BE2C (cell line): ENCODE measurements at regions not wholly inside any gene's neighbourhood (a gene's known extent, or its start where the extent isn't known, plus 50 kb on each side); places are given as distances from the start of the nearest gene placed in this dataset.

Experiments
- DNase-seq: peaks from one replicate; pipeline ENCODE4 v3.0.0-alpha.2; 2020
- H3K27me3 ChIP-seq: fragments of 250-450 bp; sonication (Bioruptor Pico); 2 replicates; pipeline ENCODE4 v1.5.1; 2020; ENCODE audit warnings: mild to moderate bottlenecking
- H3K36me3 ChIP-seq: fragments of 250-450 bp; sonication (Bioruptor Pico); 2 replicates; pipeline ENCODE4 v1.5.1; 2020; ENCODE audit warnings: mild to moderate bottlenecking
- H3K4me1 ChIP-seq: fragments of 250-450 bp; sonication (Bioruptor Pico); 2 replicates; pipeline ENCODE4 v1.5.1; 2020
- H3K4me3 ChIP-seq: 2 replicates; pipeline ENCODE4 v1.5.1; 2011; ENCODE audit warnings: low read depth, low read length
- H3K9me3 ChIP-seq: fragments of 250-450 bp; sonication (Bioruptor Pico); 2 replicates; pipeline ENCODE4 v1.5.1; 2020
- TF ChIP-seq, protein P1 (sequence below): IDR thresholded peaks from 2 replicates; pipeline ENCODE4 v1.5.1; 2012; ENCODE audit warnings: mild to moderate bottlenecking, low read depth, low read length

DNA sequence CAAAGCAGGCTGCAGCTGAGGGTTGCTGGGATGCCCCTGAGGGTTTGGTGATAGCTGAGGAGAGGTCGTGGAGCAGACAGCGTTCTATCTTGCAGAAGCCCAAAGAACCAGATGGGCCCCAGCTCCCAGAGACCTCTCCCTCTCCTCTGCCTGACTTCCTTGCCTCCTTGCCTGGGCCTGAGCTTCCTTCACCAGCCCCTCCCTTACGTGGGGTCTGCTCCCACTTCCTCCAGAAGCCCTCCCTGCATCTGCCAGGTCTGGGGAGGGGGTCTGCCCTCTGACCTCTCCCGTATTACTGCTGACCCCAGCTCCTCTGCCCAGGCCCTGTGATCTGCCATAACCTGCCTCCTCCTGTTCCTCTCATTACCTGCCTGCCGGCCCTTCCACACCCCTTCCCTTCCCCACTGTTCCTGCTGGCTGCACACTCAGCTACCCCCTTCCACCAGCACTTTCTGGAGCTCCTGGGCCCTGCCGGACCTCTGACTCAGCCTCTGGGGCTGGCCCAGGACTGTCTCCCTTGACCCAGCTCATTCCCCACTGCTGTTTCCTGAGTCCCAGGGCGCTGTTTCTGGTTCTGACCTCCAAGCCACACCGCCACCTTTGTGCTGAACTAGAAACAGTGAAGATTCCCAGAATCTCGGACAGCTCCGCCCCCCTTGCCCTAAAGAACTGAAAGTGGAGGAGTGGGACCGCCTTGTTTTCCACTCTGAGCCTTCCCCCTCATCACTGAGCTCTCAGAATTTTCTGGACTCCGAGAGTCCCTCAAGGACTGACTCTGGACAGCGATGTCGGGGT, 237.7 kb upstream of the C1orf174 start:
- TF ChIP-seq, protein P1, sequence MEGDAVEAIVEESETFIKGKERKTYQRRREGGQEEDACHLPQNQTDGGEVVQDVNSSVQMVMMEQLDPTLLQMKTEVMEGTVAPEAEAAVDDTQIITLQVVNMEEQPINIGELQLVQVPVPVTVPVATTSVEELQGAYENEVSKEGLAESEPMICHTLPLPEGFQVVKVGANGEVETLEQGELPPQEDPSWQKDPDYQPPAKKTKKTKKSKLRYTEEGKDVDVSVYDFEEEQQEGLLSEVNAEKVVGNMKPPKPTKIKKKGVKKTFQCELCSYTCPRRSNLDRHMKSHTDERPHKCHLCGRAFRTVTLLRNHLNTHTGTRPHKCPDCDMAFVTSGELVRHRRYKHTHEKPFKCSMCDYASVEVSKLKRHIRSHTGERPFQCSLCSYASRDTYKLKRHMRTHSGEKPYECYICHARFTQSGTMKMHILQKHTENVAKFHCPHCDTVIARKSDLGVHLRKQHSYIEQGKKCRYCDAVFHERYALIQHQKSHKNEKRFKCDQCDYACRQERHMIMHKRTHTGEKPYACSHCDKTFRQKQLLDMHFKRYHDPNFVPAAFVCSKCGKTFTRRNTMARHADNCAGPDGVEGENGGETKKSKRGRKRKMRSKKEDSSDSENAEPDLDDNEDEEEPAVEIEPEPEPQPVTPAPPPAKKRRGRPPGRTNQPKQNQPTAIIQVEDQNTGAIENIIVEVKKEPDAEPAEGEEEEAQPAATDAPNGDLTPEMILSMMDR = no peak
- no peaks in the 10 kb centered on the region for H3K9me3 ChIP-seq
- DNase-seq = no peak

DNA sequence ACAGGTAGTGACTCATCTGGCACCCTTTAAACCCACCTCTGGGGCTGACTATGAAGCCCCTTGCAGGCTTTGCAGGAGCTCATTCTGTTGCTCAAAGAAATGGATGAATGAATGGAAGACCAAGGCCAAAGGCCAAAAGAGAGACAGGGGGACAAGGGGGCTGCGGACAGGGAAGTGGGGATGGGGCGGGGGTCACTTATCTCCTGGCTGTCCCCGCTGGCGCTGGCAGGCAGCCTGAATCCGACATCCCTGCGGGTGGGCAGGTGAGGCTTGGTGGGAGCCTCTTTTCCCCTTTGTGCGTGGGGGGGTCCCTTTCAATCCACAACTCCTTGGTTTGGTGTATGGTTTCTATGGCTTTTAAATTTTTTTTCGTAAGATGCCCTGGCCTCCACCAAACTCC, 239.6 kb upstream of the C1orf174 start:
- TF ChIP-seq, protein P1 = no peak
- Histone ChIP-seq H3K9me3 (no peaks in the 10 kb centered on the region), H3K36me3 (no peaks in the 10 kb centered on the region), H3K27me3 (no peaks in the 10 kb centered on the region), H3K4me1 (no peaks in the 10 kb centered on the region), H3K4me3 (no peak overlapping the region)
- no peak for DNase-seq

More for the DNA sequence above, 237.7 kb upstream of the C1orf174 start:
- no peaks in the 10 kb centered on the region for H3K27me3 ChIP-seq
- no peak overlapping the region for H3K4me3 ChIP-seq
- no peaks in the 10 kb centered on the region for H3K4me1 ChIP-seq
- no peaks in the 10 kb centered on the region for H3K36me3 ChIP-seq

DNA sequence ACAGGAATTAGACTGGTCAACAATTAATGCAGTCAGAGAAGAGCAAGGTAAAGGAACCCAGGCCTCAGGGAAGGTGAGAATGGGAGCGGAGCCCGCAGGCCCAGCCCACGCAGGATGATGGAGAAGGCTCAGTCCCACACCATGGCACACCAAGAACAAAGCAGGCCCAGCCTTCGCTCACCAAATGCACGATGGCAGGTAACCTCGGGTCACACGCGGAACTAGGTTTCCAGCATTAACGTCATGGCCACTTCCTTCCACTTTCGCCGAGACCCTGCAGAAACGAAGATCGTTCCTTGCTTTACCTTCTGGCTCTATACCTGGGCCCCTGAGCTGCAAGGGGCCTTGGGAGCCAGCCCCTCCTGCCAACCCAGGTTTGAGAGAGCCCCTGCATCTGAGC, 240.2 kb upstream of the C1orf174 start:
- no peak for DNase-seq
- TF ChIP-seq, protein P1 = no peak
- Histone ChIP-seq H3K9me3 (no peaks in the 10 kb centered on the region), H3K4me1 (no peaks in the 10 kb centered on the region), H3K27me3 (no peaks in the 10 kb centered on the region), H3K36me3 (no peaks in the 10 kb centered on the region), H3K4me3 (no peak overlapping the region)

DNA sequence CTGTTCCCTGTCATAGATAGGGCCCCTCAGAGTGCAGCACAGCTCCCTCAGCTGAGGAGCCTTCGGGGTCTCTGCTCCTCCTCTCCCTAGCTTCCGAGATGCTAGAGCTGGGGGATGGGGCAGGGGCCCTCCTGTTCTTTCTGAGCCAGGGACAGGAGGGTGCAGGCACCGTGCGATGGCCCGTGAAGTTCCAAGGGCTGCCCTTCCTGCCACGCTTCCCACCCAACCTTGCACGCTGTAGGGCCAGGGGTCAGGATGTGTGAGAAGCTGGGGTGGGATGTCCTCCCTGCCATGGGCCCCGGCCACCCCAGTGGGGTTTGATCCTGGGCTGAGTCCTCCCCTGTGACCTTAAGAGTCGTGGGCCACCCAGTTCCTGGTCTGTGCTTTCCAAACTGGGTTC, 240.7 kb upstream of the C1orf174 start:
- H3K9me3 ChIP-seq = no peaks in the 10 kb centered on the region
- H3K36me3 ChIP-seq = no peaks in the 10 kb centered on the region
- DNase-seq = no peak
- H3K4me1 ChIP-seq = no peaks in the 10 kb centered on the region
- TF ChIP-seq, protein P1 = no peak
- no peaks in the 10 kb centered on the region for H3K27me3 ChIP-seq
- H3K4me3 ChIP-seq = no peak overlapping the region

DNA sequence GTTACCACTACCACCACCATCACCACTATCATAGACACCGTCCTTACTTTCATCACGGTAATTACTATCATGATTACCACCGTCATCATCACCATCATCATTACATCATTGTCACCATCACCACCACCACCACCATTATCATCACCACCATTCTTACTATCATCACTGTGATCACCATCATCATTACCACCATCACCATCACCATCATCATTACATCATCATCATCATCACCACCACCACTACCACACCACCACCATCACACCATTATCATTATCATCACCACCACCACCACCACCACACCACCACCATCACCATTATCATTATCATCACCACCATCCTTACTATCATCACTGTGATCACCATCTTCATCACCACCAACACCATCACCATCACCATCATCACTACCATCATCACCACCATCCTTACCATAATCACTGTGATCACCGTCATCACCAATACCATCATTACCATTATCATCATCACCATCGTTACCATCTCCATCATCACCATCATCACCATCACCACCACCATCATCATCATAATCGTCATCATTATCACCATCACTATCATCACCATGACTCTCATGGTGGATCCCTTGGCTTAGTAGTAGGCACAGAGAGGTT, 244.4 kb upstream of the C1orf174 start:
- Histone ChIP-seq H3K4me1 (no peaks in the 10 kb centered on the region), H3K27me3 (no peaks in the 10 kb centered on the region), H3K36me3 (no peaks in the 10 kb centered on the region), H3K4me3 (no peak overlapping the region), H3K9me3 (no peaks in the 10 kb centered on the region)
- TF ChIP-seq, protein P1 = no peak
- DNase-seq = no peak

DNA sequence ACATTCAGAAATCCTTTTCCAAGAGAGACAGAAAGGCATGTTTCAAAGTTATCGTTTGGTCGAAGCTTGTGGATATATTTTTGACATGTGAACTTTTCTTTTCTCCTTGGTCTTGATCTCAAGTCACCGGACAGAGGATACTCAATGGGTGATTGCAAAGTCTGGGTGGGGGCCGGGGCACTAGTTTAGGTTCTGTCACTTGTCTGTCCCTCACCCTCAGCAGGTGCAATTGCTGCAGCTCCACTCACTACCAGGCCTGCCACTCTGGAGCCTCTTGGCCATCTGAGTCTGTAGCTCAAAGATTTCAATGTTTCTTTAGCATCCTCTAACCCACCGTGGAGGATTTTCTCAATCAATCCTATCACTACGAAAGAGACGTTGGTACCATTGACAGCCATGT, 246.0 kb upstream of the C1orf174 start:
- Histone ChIP-seq H3K4me1 (no peaks in the 10 kb centered on the region), H3K36me3 (no peaks in the 10 kb centered on the region), H3K4me3 (no peak overlapping the region), H3K9me3 (no peaks in the 10 kb centered on the region), H3K27me3 (no peaks in the 10 kb centered on the region)
- no peak for DNase-seq
- TF ChIP-seq, protein P1 = no peak
